ENCODE measurements at regions not wholly inside any gene's neighbourhood (a gene's known extent, or its start where the extent isn't known, plus 50 kb on each side); places are given as distances from the start of the nearest gene placed in this dataset.
A peak's percentile ranks its signal among the peaks of the same experiment; 100 is the strongest.

- Mint-ChIP-seq H3K27ac (peak overlapping the region; percentile 99), H3K4me3 (peak overlapping the region; percentile 87), H3K36me3 (peaks cover 5% of the 10 kb centered on the region), H3K9me3 (no peaks in the 10 kb centered on the region), H3K27me3 (no peaks in the 10 kb centered on the region), H3K4me1 (peaks cover 40% of the 10 kb centered on the region)
- ATAC-seq (ENCODE audit: low read depth), result peak; percentile 1
- DNase-seq (ENCODE audit: low spot score in 2 of 2), result no peak
Measured at GRCh38 chr17:409308-409847, 56.8 kb upstream of the RPH3AL start.

- Mint-ChIP-seq H3K9me3 (no peaks in the 10 kb centered on the region), H3K27me3 (no peaks in the 10 kb centered on the region), H3K4me1 (peaks cover 20% of the 10 kb centered on the region), H3K4me3 (no peak overlapping the region), H3K27ac (no peak overlapping the region), H3K36me3 (peaks cover 8% of the 10 kb centered on the region)
- ATAC-seq (ENCODE audit: low read depth) (no peak), DNase-seq (ENCODE audit: low spot score in 2 of 2) (no peak)
Measured at GRCh38 chr17:404703-405102, 52.1 kb upstream of the RPH3AL start.

Measured in memory B cell (primary cell).